Upper lobe of left lung (tissue), 6 donors: ENCODE measurements at regions not wholly inside any gene's neighbourhood (a gene's known extent, or its start where the extent isn't known, plus 50 kb on each side); places are given as distances from the start of the nearest gene placed in this dataset.

Source experiments
- ATAC-seq, 2 donors: fragments of 200-7000 bp; cut with Tn5 transposase; one replicate each; pipeline ENCODE4 v1.9.1; 2022; ENCODE audit warnings: mild to moderate bottlenecking in 2 of 2, moderate library complexity in 2 of 2; ENCODE audit not compliant: low FRiP score in 2 of 2
- DNase-seq, 2 donors: peaks; one replicate each; pipeline ENCODE4 v3.0.0-alpha.2; 2019 to 2020
- H3K27ac ChIP-seq, 4 donors: fragments of 200-600 bp; sonication (generic); one replicate each; pipeline ENCODE4 v1.5.1; 2016 to 2019
- H3K27me3 ChIP-seq, 4 donors: fragments of 200-600 bp; sonication (generic); one replicate each; pipeline ENCODE4 v1.5.1; 2017 to 2019
- H3K36me3 ChIP-seq, 4 donors: fragments of 200-600 bp; sonication (generic); one replicate each; pipeline ENCODE4 v1.5.1; 2016 to 2019
- H3K4me1 ChIP-seq, 4 donors: fragments of 200-600 bp; sonication (generic); one replicate each; pipeline ENCODE4 v1.5.1; 2018 to 2019
- H3K4me3 ChIP-seq, 4 donors: fragments of 200-600 bp; sonication (generic); one replicate each; pipeline ENCODE4 v1.5.1; 2017 to 2019; ENCODE audit warnings: mild to moderate bottlenecking in 2 of 4, moderate library complexity in 1 of 4
- H3K9me3 ChIP-seq, 4 donors: fragments of 200-600 bp; sonication (generic); one replicate each; pipeline ENCODE4 v1.5.1; 2018 to 2019
- CTCF ChIP-seq, 6 experiments: fragments of 450-650 bp in 4 of 6; fragments of 200-600 bp in 2 of 6; sonication (generic) in 2 of 6; IDR thresholded peaks; one replicate each; pipeline ENCODE4 v1.5.1; 2016 to 2019; ENCODE audit warnings: antibody characterized with exemption in 6 of 6
- EP300 ChIP-seq, 4 donors: sonication (generic); formaldehyde crosslinking; IDR thresholded peaks; one replicate each; pipeline ENCODE4 v1.5.1; 2017; ENCODE audit warnings: antibody characterized with exemption in 4 of 4, control low read depth in 2 of 4
- POLR2A ChIP-seq, 4 donors: fragments of 450-650 bp; IDR thresholded peaks; one replicate each; pipeline ENCODE4 v1.5.1; 2016 to 2017; ENCODE audit warnings: antibody characterized with exemption in 4 of 4, mild to moderate bottlenecking in 2 of 4
- POLR2AphosphoS5 ChIP-seq, 2 donors: sonication (generic); formaldehyde crosslinking; IDR thresholded peaks; one replicate each; pipeline ENCODE4 v1.5.1; 2017; ENCODE audit warnings: antibody characterized with exemption in 2 of 2
- WGBS, 2 donors: methylation state at CpG; one replicate each; pipeline ENCODE4 v1.1.5; 2017 to 2018; 5-methylcytosine and 5-hydroxymethylcytosine counted together
- donor health status: DM: no; HTN: no; CAD: no; lungs with moderate emphysema.
- donor health status: DM: no; HTN: yes; CAD: no; lungs with severe emphysema.

DNA sequence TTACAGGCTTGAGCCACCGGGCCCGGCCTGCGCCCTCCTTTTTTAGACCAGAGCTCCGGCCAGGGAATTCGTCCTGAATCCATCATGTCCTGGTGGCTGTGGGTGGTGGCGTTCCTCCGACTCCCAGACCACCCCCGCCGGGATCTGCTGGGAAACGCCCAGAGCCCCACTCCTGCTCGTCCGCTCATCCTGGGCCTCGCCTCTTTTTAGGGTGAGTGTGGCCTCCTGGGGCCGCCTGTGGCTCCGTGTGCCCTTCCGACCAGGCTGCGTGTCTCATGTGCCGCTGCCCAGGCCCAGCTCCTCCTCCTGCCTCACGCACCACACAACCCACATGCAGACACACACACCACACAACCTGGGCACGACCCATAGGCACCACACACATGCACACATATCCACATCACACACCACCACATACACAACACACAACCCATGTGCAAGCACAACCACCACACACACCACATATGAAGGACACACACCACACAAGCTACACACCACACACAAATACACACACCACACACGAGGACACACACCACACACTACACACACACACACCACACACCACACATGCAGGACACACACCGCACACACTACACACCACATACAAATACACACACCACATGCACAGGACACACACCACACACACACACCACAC lies 946.2 kb downstream of the BRD1 start:
- no peaks in the 10 kb centered on the region for H3K4me1 ChIP-seq
- H3K4me3 ChIP-seq: no peak overlapping the region
- no peaks in the 10 kb centered on the region for H3K36me3 ChIP-seq
- TF ChIP-seq CTCF (IDR thresholded peaks at IDR 0.05): no peak
- TF ChIP-seq EP300 (IDR thresholded peaks at IDR 0.05): no peak
- TF ChIP-seq POLR2AphosphoS5 (IDR thresholded peaks at IDR 0.05): no peak
- TF ChIP-seq POLR2A (IDR thresholded peaks at IDR 0.05): no peak
- 96 to 97% methylated on average over 22 of the region's 22 CpGs for WGBS, 2 donors
- DNase-seq: peak in 1 of 2 donors; percentile 15
- H3K27ac ChIP-seq: no peak overlapping the region
- H3K9me3 ChIP-seq: no peaks in the 10 kb centered on the region
- no peaks in the 10 kb centered on the region for H3K27me3 ChIP-seq
- peak in 1 of 2 donors; percentile 5 for ATAC-seq

DNA sequence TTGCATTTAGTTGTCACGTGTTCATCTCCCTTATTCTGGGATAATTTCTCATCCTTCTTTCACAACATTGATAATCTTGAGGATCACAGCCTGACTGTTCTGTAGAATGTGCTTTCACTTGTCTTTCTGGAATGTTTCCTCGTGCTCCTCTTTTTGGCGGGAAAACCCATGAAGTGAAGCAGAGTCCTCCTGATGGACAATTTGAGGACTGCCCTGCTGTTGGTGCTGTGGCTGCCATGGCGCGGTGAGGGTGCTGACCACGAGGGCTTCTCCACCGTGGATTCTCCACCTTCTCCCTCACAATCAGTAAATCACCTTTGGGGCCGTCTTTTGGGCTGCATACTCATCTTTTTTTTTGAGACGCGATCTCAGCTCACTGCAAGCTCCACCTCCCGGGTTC lies 946.9 kb downstream of the BRD1 start:
- no peak overlapping the region for H3K4me3 ChIP-seq
- ATAC-seq (no peak), DNase-seq (peak in 1 of 2 donors; percentile 2)
- no peak overlapping the region for H3K27ac ChIP-seq
- H3K36me3 ChIP-seq: no peaks in the 10 kb centered on the region
- 86 to 88% methylated on average over 11 of the region's 11 CpGs for WGBS, 2 donors
- no peaks in the 10 kb centered on the region for H3K9me3 ChIP-seq
- TF ChIP-seq POLR2A (IDR thresholded peaks at IDR 0.05) (no peak), EP300 (IDR thresholded peaks at IDR 0.05) (no peak), CTCF (IDR thresholded peaks at IDR 0.05) (no peak), POLR2AphosphoS5 (IDR thresholded peaks at IDR 0.05) (no peak)
- H3K27me3 ChIP-seq: no peaks in the 10 kb centered on the region
- H3K4me1 ChIP-seq: no peaks in the 10 kb centered on the region

DNA sequence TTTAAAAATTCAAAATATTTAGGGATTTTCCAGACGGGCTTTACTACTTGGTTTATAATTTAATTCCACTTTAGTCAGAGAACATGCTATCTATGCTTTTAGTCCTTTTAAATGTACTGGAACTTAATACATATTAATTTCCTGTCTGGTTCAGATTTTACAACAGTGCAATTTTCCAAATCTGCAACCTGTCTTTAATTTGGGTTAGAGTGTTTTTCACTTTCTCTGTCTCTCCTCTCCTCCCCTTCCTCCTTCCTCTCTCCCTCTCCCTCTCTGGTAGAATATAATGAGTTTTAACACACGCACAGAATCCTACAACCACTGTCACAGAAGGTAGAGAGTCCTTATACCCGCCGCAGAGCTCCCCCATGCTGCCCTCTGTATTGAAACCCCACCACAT lies 950.7 kb downstream of the BRD1 start:
- Histone ChIP-seq H3K4me3 (no peak overlapping the region), H3K27ac (no peak overlapping the region), H3K36me3 (no peaks in the 10 kb centered on the region), H3K4me1 (no peaks in the 10 kb centered on the region), H3K9me3 (no peaks in the 10 kb centered on the region), H3K27me3 (no peaks in the 10 kb centered on the region)
- TF ChIP-seq EP300 (IDR thresholded peaks at IDR 0.05) (no peak), POLR2A (IDR thresholded peaks at IDR 0.05) (no peak), POLR2AphosphoS5 (IDR thresholded peaks at IDR 0.05) (no peak), CTCF (IDR thresholded peaks at IDR 0.05) (no peak)
- ATAC-seq (no peak), DNase-seq (no peak)
- WGBS, 2 donors: 68 to 73% methylated on average over 4 of the region's 4 CpGs

- WGBS, 2 donors: 39 to 65% methylated on average over 5 of the region's 5 CpGs
- Histone ChIP-seq H3K4me1 (no peaks in the 10 kb centered on the region), H3K27ac (no peak overlapping the region), H3K4me3 (no peak overlapping the region), H3K36me3 (no peaks in the 10 kb centered on the region), H3K9me3 (peaks cover 0 to 5% (median 0%) of the 10 kb centered on the region in 4 donors), H3K27me3 (no peaks in the 10 kb centered on the region)
- DNase-seq (no peak), ATAC-seq (peak in 1 of 2 donors; percentile 64)
- no peak for TF ChIP-seq EP300 (IDR thresholded peaks at IDR 0.05)
- TF ChIP-seq POLR2AphosphoS5 (IDR thresholded peaks at IDR 0.05): no peak
These were observed 952.7 kb downstream of the BRD1 start for GRCh38 chr22:48874956-48875355.

GRCh38 chr22:48873191-48873520 lies 954.5 kb downstream of the BRD1 start:
- no peaks in the 10 kb centered on the region for H3K27me3 ChIP-seq
- H3K27ac ChIP-seq: no peak overlapping the region
- H3K4me1 ChIP-seq: no peaks in the 10 kb centered on the region
- no peak overlapping the region for H3K4me3 ChIP-seq
- ATAC-seq (no peak), DNase-seq (no peak)
- 84 to 91% methylated on average over 3 of the region's 3 CpGs for WGBS, 2 donors
- H3K36me3 ChIP-seq: no peaks in the 10 kb centered on the region
- TF ChIP-seq CTCF (IDR thresholded peaks at IDR 0.05) (no peak), EP300 (IDR thresholded peaks at IDR 0.05) (no peak), POLR2A (IDR thresholded peaks at IDR 0.05) (no peak), POLR2AphosphoS5 (IDR thresholded peaks at IDR 0.05) (no peak)
- H3K9me3 ChIP-seq: peaks cover 0 to 8% (median 0%) of the 10 kb centered on the region in 4 donors
